ENCODE measurements at regions not wholly inside any gene's neighbourhood (a gene's known extent, or its start where the extent isn't known, plus 50 kb on each side); places are given as distances from the start of the nearest gene placed in this dataset.
"Not testable (repeated sequence)": the region's sequence is repeated elsewhere in the genome, so short reads cannot be mapped to it uniquely, and the experiment has no call there.

- Mint-ChIP-seq H3K36me3 (no peaks in the 10 kb centered on the region), H3K4me3 (no peak overlapping the region), H3K27ac (no peak overlapping the region), H3K27me3 (ENCODE audit: insufficient read depth, low read depth) (no peaks in the 10 kb centered on the region), H3K4me1 (no peaks in the 10 kb centered on the region), H3K9me3 (no peaks in the 10 kb centered on the region)
- Histone ChIP-seq H3K79me2 (ENCODE audit: low read depth) (no peaks in the 10 kb centered on the region), H3F3A (ENCODE audit: low read depth) (no peaks in the 10 kb centered on the region), H3K9ac (no peak overlapping the region), H3K36me3 (no peaks in the 10 kb centered on the region), H3K27me3 (no peaks in the 10 kb centered on the region), H3K27ac (no peak overlapping the region), H3K4me2 (no peak overlapping the region), H3K4me3 (no peak overlapping the region), H3K4me1 (no peaks in the 10 kb centered on the region), H4K20me1 (ENCODE audit: low read depth) (no peaks in the 10 kb centered on the region), H2AFZ (replicated peaks) (no peak overlapping the region), H3K9me3 (ENCODE audit: low read depth) (no peaks in the 10 kb centered on the region)
- TF ChIP-seq EZH2phosphoT487 (IDR thresholded peaks at IDR 0.05), result no peak
- TF ChIP-seq CTCF (IDR thresholded peaks at IDR 0.05), result no peak
- no peak for TF ChIP-seq EZH2 (IDR thresholded peaks at IDR 0.05)
- no peak for DNase-seq (ENCODE audit: low spot score)
Observed at GRCh38 chr12:84413656-84414055, 498.9 kb downstream of the SLC6A15 start.

- Histone ChIP-seq H3K9me3 (ENCODE audit: low read depth) (no peaks in the 10 kb centered on the region), H3K79me2 (ENCODE audit: low read depth) (no peaks in the 10 kb centered on the region), H2AFZ (replicated peaks) (no peak overlapping the region), H3F3A (ENCODE audit: low read depth) (no peaks in the 10 kb centered on the region), H3K9ac (no peak overlapping the region), H3K36me3 (no peaks in the 10 kb centered on the region), H4K20me1 (ENCODE audit: low read depth) (no peaks in the 10 kb centered on the region), H3K4me1 (no peaks in the 10 kb centered on the region), H3K27ac (no peak overlapping the region), H3K4me3 (no peak overlapping the region), H3K27me3 (no peaks in the 10 kb centered on the region), H3K4me2 (no peak overlapping the region)
- Mint-ChIP-seq H3K4me1 (no peaks in the 10 kb centered on the region), H3K27ac (no peak overlapping the region), H3K4me3 (no peak overlapping the region), H3K36me3 (no peaks in the 10 kb centered on the region), H3K27me3 (ENCODE audit: insufficient read depth, low read depth) (peaks cover 2% of the 10 kb centered on the region), H3K9me3 (no peaks in the 10 kb centered on the region)
- DNase-seq (ENCODE audit: low spot score), result no peak
- TF ChIP-seq CTCF (IDR thresholded peaks at IDR 0.05) (no peak), EZH2 (IDR thresholded peaks at IDR 0.05) (no peak), EZH2phosphoT487 (IDR thresholded peaks at IDR 0.05) (no peak)
Observed at GRCh38 chr12:84412226-84412625, 500.4 kb downstream of the SLC6A15 start.

GRCh38 chr12:84411031-84411430, 501.6 kb downstream of the SLC6A15 start:
- no peak overlapping the region for H3K27ac Mint-ChIP-seq
- H3K27me3 Mint-ChIP-seq (ENCODE audit: insufficient read depth, low read depth), result peaks cover 2% of the 10 kb centered on the region
- TF ChIP-seq EZH2 (IDR thresholded peaks at IDR 0.05) (no peak), CTCF (IDR thresholded peaks at IDR 0.05) (no peak), EZH2phosphoT487 (IDR thresholded peaks at IDR 0.05) (no peak)
- no peak for DNase-seq (ENCODE audit: low spot score)
- no peaks in the 10 kb centered on the region for H3K4me1 ChIP-seq
- H3K36me3 Mint-ChIP-seq, result no peaks in the 10 kb centered on the region
- H3K4me3 Mint-ChIP-seq, result no peak overlapping the region
- no peak overlapping the region for H3K4me3 ChIP-seq
- H3K27ac ChIP-seq, result no peak overlapping the region
- H3K36me3 ChIP-seq, result no peaks in the 10 kb centered on the region
- no peaks in the 10 kb centered on the region for H3K4me1 Mint-ChIP-seq
- H2AFZ ChIP-seq (replicated peaks), result no peak overlapping the region
- H3K4me2 ChIP-seq, result no peak overlapping the region
- no peaks in the 10 kb centered on the region for H3K79me2 ChIP-seq (ENCODE audit: low read depth)
- H3K27me3 ChIP-seq, result no peaks in the 10 kb centered on the region
- H4K20me1 ChIP-seq (ENCODE audit: low read depth), result no peaks in the 10 kb centered on the region
- H3K9me3 ChIP-seq (ENCODE audit: low read depth), result no peaks in the 10 kb centered on the region
- no peak overlapping the region for H3K9ac ChIP-seq
- no peaks in the 10 kb centered on the region for H3F3A ChIP-seq (ENCODE audit: low read depth)
- H3K9me3 Mint-ChIP-seq, result no peaks in the 10 kb centered on the region

- no peaks in the 10 kb centered on the region for H3K36me3 Mint-ChIP-seq
- no peaks in the 10 kb centered on the region for H3K4me1 Mint-ChIP-seq
- no peak for DNase-seq (ENCODE audit: low spot score)
- Histone ChIP-seq H3F3A (ENCODE audit: low read depth) (no peaks in the 10 kb centered on the region), H3K4me1 (no peaks in the 10 kb centered on the region), H3K27ac (no peak overlapping the region), H3K4me3 (no peak overlapping the region), H3K79me2 (ENCODE audit: low read depth) (no peaks in the 10 kb centered on the region), H3K4me2 (no peak overlapping the region), H3K36me3 (no peaks in the 10 kb centered on the region), H2AFZ (replicated peaks) (no peak overlapping the region), H3K27me3 (no peaks in the 10 kb centered on the region), H4K20me1 (ENCODE audit: low read depth) (no peaks in the 10 kb centered on the region), H3K9ac (no peak overlapping the region), H3K9me3 (ENCODE audit: low read depth) (no peaks in the 10 kb centered on the region)
- peaks cover 2% of the 10 kb centered on the region for H3K27me3 Mint-ChIP-seq (ENCODE audit: insufficient read depth, low read depth)
- H3K27ac Mint-ChIP-seq, result no peak overlapping the region
- H3K4me3 Mint-ChIP-seq, result no peak overlapping the region
- no peaks in the 10 kb centered on the region for H3K9me3 Mint-ChIP-seq
- no peak for TF ChIP-seq EZH2 (IDR thresholded peaks at IDR 0.05)
- TF ChIP-seq CTCF (IDR thresholded peaks at IDR 0.05), result no peak
- no peak for TF ChIP-seq EZH2phosphoT487 (IDR thresholded peaks at IDR 0.05)
Observed at GRCh38 chr12:84408936-84409335, 503.7 kb downstream of the SLC6A15 start.

- not testable (repeated sequence) for H3K27me3 ChIP-seq; H3K9ac ChIP-seq; H3K79me2 ChIP-seq (ENCODE audit: low read depth); H3K4me2 ChIP-seq; H3K4me3 Mint-ChIP-seq; H3K4me1 ChIP-seq; H3K27ac Mint-ChIP-seq; H3K4me3 ChIP-seq; H3K27me3 Mint-ChIP-seq (ENCODE audit: insufficient read depth, low read depth); H3K36me3 Mint-ChIP-seq; H3K36me3 ChIP-seq; H3K4me1 Mint-ChIP-seq; H2AFZ ChIP-seq (replicated peaks); H3K9me3 Mint-ChIP-seq; H3K9me3 ChIP-seq (ENCODE audit: low read depth); H3F3A ChIP-seq (ENCODE audit: low read depth); H4K20me1 ChIP-seq (ENCODE audit: low read depth); DNase-seq (ENCODE audit: low spot score); H3K27ac ChIP-seq
Observed at GRCh38 chr12:84406720-84407119, 505.9 kb downstream of the SLC6A15 start.

Measured in neural progenitor cell (in vitro differentiated cells).